Immature natural killer cell (primary cell): ENCODE measurements at regions not wholly inside any gene's neighbourhood (a gene's known extent, or its start where the extent isn't known, plus 50 kb on each side); places are given as distances from the start of the nearest gene placed in this dataset.

Source experiments
- DNase-seq, 3 donors: peaks; one replicate each; pipeline ENCODE4 v3.0.0; 2022; ENCODE audit warnings: mixed read lengths in 1 of 3
- H3K27ac Mint-ChIP-seq, 6 donors: one replicate each; pipeline ENCODE4 v1.8.0; 2020; ENCODE audit warnings: mixed read lengths in 6 of 6, mild to moderate bottlenecking in 5 of 6, inconsistent platforms in 4 of 6, moderate library complexity in 3 of 6
- H3K27me3 Mint-ChIP-seq, 3 donors: one replicate each; pipeline ENCODE4 v1.8.0; 2020 to 2021; ENCODE audit warnings: low read depth in 3 of 3, mild to moderate bottlenecking in 3 of 3, mixed read lengths in 3 of 3, moderate library complexity in 3 of 3, inconsistent platforms in 1 of 3
- H3K36me3 Mint-ChIP-seq, 3 donors: one replicate each; pipeline ENCODE4 v1.8.0; 2020; ENCODE audit warnings: mixed read lengths in 3 of 3, inconsistent platforms in 2 of 3, mild to moderate bottlenecking in 2 of 3
- H3K4me1 Mint-ChIP-seq, 2 donors: one replicate each; pipeline ENCODE4 v1.8.0; 2020; ENCODE audit warnings: inconsistent platforms in 2 of 2, mild to moderate bottlenecking in 2 of 2, mixed read lengths in 2 of 2, moderate library complexity in 1 of 2
- H3K4me3 Mint-ChIP-seq, 5 donors: one replicate each; pipeline ENCODE4 v1.8.0; 2020; ENCODE audit warnings: mild to moderate bottlenecking in 5 of 5, mixed read lengths in 5 of 5, inconsistent platforms in 3 of 5, moderate library complexity in 3 of 5
- H3K9me3 Mint-ChIP-seq, 6 donors: one replicate each; pipeline ENCODE4 v1.8.0; 2020; ENCODE audit warnings: mild to moderate bottlenecking in 6 of 6, mixed read lengths in 6 of 6, inconsistent platforms in 4 of 6, moderate library complexity in 3 of 6

GRCh38 chr5:93909356-93909755, 168.0 kb upstream of the POU5F2 start:
- H3K4me3 Mint-ChIP-seq, result no peak overlapping the region
- no peak for DNase-seq
- H3K27ac Mint-ChIP-seq, result no peak overlapping the region
- no peaks in the 10 kb centered on the region for H3K9me3 Mint-ChIP-seq
- H3K4me1 Mint-ChIP-seq, result no peaks in the 10 kb centered on the region
- no peaks in the 10 kb centered on the region for H3K27me3 Mint-ChIP-seq
- no peaks in the 10 kb centered on the region for H3K36me3 Mint-ChIP-seq

GRCh38 chr5:93904917-93905316, 163.5 kb upstream of the POU5F2 start:
- H3K27ac Mint-ChIP-seq, result no peak overlapping the region
- no peaks in the 10 kb centered on the region for H3K4me1 Mint-ChIP-seq
- no peaks in the 10 kb centered on the region for H3K36me3 Mint-ChIP-seq
- no peaks in the 10 kb centered on the region for H3K9me3 Mint-ChIP-seq
- no peak overlapping the region for H3K4me3 Mint-ChIP-seq
- no peaks in the 10 kb centered on the region for H3K27me3 Mint-ChIP-seq
- DNase-seq, result no peak

- Mint-ChIP-seq H3K36me3 (no peaks in the 10 kb centered on the region), H3K27me3 (no peaks in the 10 kb centered on the region), H3K9me3 (no peaks in the 10 kb centered on the region), H3K4me1 (no peaks in the 10 kb centered on the region), H3K4me3 (no peak overlapping the region), H3K27ac (no peak overlapping the region)
- no peak for DNase-seq
These were observed 160.9 kb upstream of the POU5F2 start for GRCh38 chr5:93902288-93902687.

- DNase-seq, result peak in 1 of 3 donors; percentile 4
- no peaks in the 10 kb centered on the region for H3K27me3 Mint-ChIP-seq
- no peaks in the 10 kb centered on the region for H3K9me3 Mint-ChIP-seq
These were observed 157.7 kb upstream of the POU5F2 start for GRCh38 chr5:93899026-93899600.

GRCh38 chr5:93894601-93895354, 153.4 kb upstream of the POU5F2 start:
- no peaks in the 10 kb centered on the region for H3K9me3 Mint-ChIP-seq
- no peaks in the 10 kb centered on the region for H3K27me3 Mint-ChIP-seq
- no peak for DNase-seq
- no peaks in the 10 kb centered on the region for H3K4me1 Mint-ChIP-seq
- no peaks in the 10 kb centered on the region for H3K36me3 Mint-ChIP-seq
- H3K4me3 Mint-ChIP-seq, result no peak overlapping the region
- no peak overlapping the region for H3K27ac Mint-ChIP-seq

More at GRCh38 chr5:93899026-93899600, 157.7 kb upstream of the POU5F2 start:
- H3K4me1 Mint-ChIP-seq, result no peaks in the 10 kb centered on the region
- no peaks in the 10 kb centered on the region for H3K36me3 Mint-ChIP-seq
- H3K27ac Mint-ChIP-seq, result no peak overlapping the region
- H3K4me3 Mint-ChIP-seq, result no peak overlapping the region

GRCh38 chr5:93893075-93893474, 151.7 kb upstream of the POU5F2 start:
- Mint-ChIP-seq H3K27me3 (no peaks in the 10 kb centered on the region), H3K9me3 (no peaks in the 10 kb centered on the region), H3K4me3 (no peak overlapping the region), H3K36me3 (no peaks in the 10 kb centered on the region), H3K4me1 (peaks cover 0 to 2% of the 10 kb centered on the region in 2 donors), H3K27ac (no peak overlapping the region)
- DNase-seq, result no peak

GRCh38 chr5:93892481-93892880, 151.1 kb upstream of the POU5F2 start:
- H3K27me3 Mint-ChIP-seq, result no peaks in the 10 kb centered on the region
- no peaks in the 10 kb centered on the region for H3K9me3 Mint-ChIP-seq
- H3K4me3 Mint-ChIP-seq, result no peak overlapping the region
- H3K36me3 Mint-ChIP-seq, result no peaks in the 10 kb centered on the region
- peaks cover 4 to 7% of the 10 kb centered on the region in 2 donors for H3K4me1 Mint-ChIP-seq
- no peak for DNase-seq
- peak overlapping the region in 1 of 6 donors; percentile 67 for H3K27ac Mint-ChIP-seq

- Mint-ChIP-seq H3K36me3 (no peaks in the 10 kb centered on the region), H3K4me1 (peaks cover 11 to 14% of the 10 kb centered on the region in 2 donors), H3K27me3 (no peaks in the 10 kb centered on the region), H3K27ac (no peak overlapping the region), H3K9me3 (no peaks in the 10 kb centered on the region), H3K4me3 (no peak overlapping the region)
- no peak for DNase-seq
These were observed 150.4 kb upstream of the POU5F2 start for GRCh38 chr5:93891491-93892480.

GRCh38 chr5:93890657-93891056, 149.3 kb upstream of the POU5F2 start:
- no peak overlapping the region for H3K27ac Mint-ChIP-seq
- no peaks in the 10 kb centered on the region for H3K9me3 Mint-ChIP-seq

GRCh38 chr5:93887678-93888077, 146.3 kb upstream of the POU5F2 start:
- Mint-ChIP-seq H3K4me1 (peaks cover 29 to 35% of the 10 kb centered on the region in 2 donors), H3K27ac (peak overlapping the region in 3 of 6 donors; percentile 26 to 82 (median 32)), H3K9me3 (no peaks in the 10 kb centered on the region), H3K27me3 (peaks cover 0 to 2% (median 0%) of the 10 kb centered on the region in 3 donors), H3K36me3 (no peaks in the 10 kb centered on the region), H3K4me3 (peak overlapping the region in 2 of 5 donors; percentile 13 to 94)
- DNase-seq, result no peak

More at GRCh38 chr5:93890657-93891056, 149.3 kb upstream of the POU5F2 start:
- DNase-seq, result no peak
- peaks cover 23 to 26% of the 10 kb centered on the region in 2 donors for H3K4me1 Mint-ChIP-seq
- H3K27me3 Mint-ChIP-seq, result peaks cover 0 to 2% (median 0%) of the 10 kb centered on the region in 3 donors
- H3K36me3 Mint-ChIP-seq, result no peaks in the 10 kb centered on the region
- no peak overlapping the region for H3K4me3 Mint-ChIP-seq

- peak overlapping the region; percentile 65 to 84 (median 78) for H3K27ac Mint-ChIP-seq
- H3K4me3 Mint-ChIP-seq, result peak overlapping the region; percentile 58 to 94 (median 78)
- H3K27me3 Mint-ChIP-seq, result peaks cover 0 to 2% (median 0%) of the 10 kb centered on the region in 3 donors
- H3K9me3 Mint-ChIP-seq, result no peaks in the 10 kb centered on the region
- peak; percentile 17 to 32 (median 20) for DNase-seq
- no peaks in the 10 kb centered on the region for H3K36me3 Mint-ChIP-seq
- peaks cover 29 to 35% of the 10 kb centered on the region in 2 donors for H3K4me1 Mint-ChIP-seq
These were observed 145.5 kb upstream of the POU5F2 start for GRCh38 chr5:93886917-93887361.

- peaks cover 29 to 35% of the 10 kb centered on the region in 2 donors for H3K4me1 Mint-ChIP-seq
- H3K27ac Mint-ChIP-seq, result peak overlapping the region in 5 of 6 donors; percentile 49 to 82 (median 75)
- no peaks in the 10 kb centered on the region for H3K9me3 Mint-ChIP-seq
- H3K4me3 Mint-ChIP-seq, result peak overlapping the region in 3 of 5 donors; percentile 78 to 94 (median 89)
- peaks cover 0 to 4% (median 4%) of the 10 kb centered on the region in 3 donors for H3K36me3 Mint-ChIP-seq
- DNase-seq, result no peak
- peaks cover 0 to 2% (median 0%) of the 10 kb centered on the region in 3 donors for H3K27me3 Mint-ChIP-seq
These were observed 144.9 kb upstream of the POU5F2 start for GRCh38 chr5:93886098-93886806.

- Mint-ChIP-seq H3K27ac (no peak overlapping the region), H3K4me1 (peaks cover 29 to 35% of the 10 kb centered on the region in 2 donors), H3K9me3 (no peaks in the 10 kb centered on the region), H3K36me3 (peaks cover 3 to 10% (median 6%) of the 10 kb centered on the region in 3 donors), H3K4me3 (no peak overlapping the region), H3K27me3 (peaks cover 0 to 2% (median 0%) of the 10 kb centered on the region in 3 donors)
- DNase-seq, result no peak
These were observed 142.9 kb upstream of the POU5F2 start for GRCh38 chr5:93884254-93884653.
